ENCODE measurements at regions not wholly inside any gene's neighbourhood (a gene's known extent, or its start where the extent isn't known, plus 50 kb on each side); places are given as distances from the start of the nearest gene placed in this dataset.
A peak's percentile ranks its signal among the peaks of the same experiment; 100 is the strongest.

GRCh38 chr12:124685689-124686369 lies 118.4 kb upstream of the NCOR2 start (continued):
- TF ChIP-seq USF2 (IDR thresholded peaks at IDR 0.05), result no peak
- no peak for TF ChIP-seq NR3C1 (IDR thresholded peaks at IDR 0.05)

GRCh38 chr12:124684971-124685688 lies 117.7 kb upstream of the NCOR2 start:
- Histone ChIP-seq H3K4me1 (peaks cover 66% of the 10 kb centered on the region), H3K4me2 (peak overlapping the region; percentile 71), H3K27ac (peak overlapping the region; percentile 87 to 96), H3K9me3 (no peaks in the 10 kb centered on the region), H3K4me3 (no peak overlapping the region)
- ChIA-PET CTCF (interaction anchor here (0.7 to 3.2 kb wide), 8 partner anchors 11 to 648 kb away, joined by 3 to 11 read pairs (median 4); no protein-coding TSS in a partner anchor), POLR2A (no interaction called here)
- peak in 1 of 2 experiments; percentile 43 for DNase-seq (ENCODE audit: low read depth in 1 of 2, low spot score in 1 of 2)
- WGBS (ENCODE audit: missing lambda C conversion rate), result 55% methylated on average over 18 of the region's 18 CpGs
- TF ChIP-seq ELK1 (IDR thresholded peaks at IDR 0.05; ENCODE audit: low read depth, low read length), result no peak
- TF ChIP-seq FOSL2 (IDR thresholded peaks at IDR 0.05), result no peak
- peak; percentile 58; the same call in 1 of the 2 replicates for TF ChIP-seq FOSL2 (CRISPR knock-in tag; IDR thresholded peaks at IDR 0.05)
- TF ChIP-seq ZFP36 (IDR thresholded peaks at IDR 0.05; ENCODE audit: borderline replicate concordance, partially characterized antibody), result no peak
- no peak for FAIRE-seq
- peak in 1 of 2 experiments; percentile 3; a peak in 3 of 6 replicates for ATAC-seq

GRCh38 chr12:124684496-124684895 lies 117.1 kb upstream of the NCOR2 start:
- Histone ChIP-seq H3K27ac (peak overlapping the region; percentile 87 to 96), H3K4me2 (peak overlapping the region; percentile 71), H3K9me3 (no peaks in the 10 kb centered on the region), H3K4me3 (no peak overlapping the region), H3K4me1 (peaks cover 72% of the 10 kb centered on the region)
- ChIA-PET POLR2A (no interaction called here), CTCF (interaction anchor here (0.7 to 3.2 kb wide), 7 partner anchors 12 to 647 kb away, joined by 3 to 11 read pairs (median 3); no protein-coding TSS in a partner anchor)
- DNase-seq (ENCODE audit: low read depth in 1 of 2, low spot score in 1 of 2) (no peak), ATAC-seq (peak in 1 of 2 experiments; percentile 1; a peak in 3 of 6 replicates), FAIRE-seq (no peak)
- TF ChIP-seq ZSCAN20 (CRISPR knock-in tag; IDR thresholded peaks at IDR 0.05), result no peak
- TF ChIP-seq JUNB (IDR thresholded peaks at IDR 0.05), result no peak
- no peak for TF ChIP-seq EP300 (IDR thresholded peaks at IDR 0.05)
- no peak for TF ChIP-seq MYC (IDR thresholded peaks at IDR 0.05; ENCODE audit: borderline replicate concordance, low read length)
- TF ChIP-seq TFCP2L1 (CRISPR knock-in tag; IDR thresholded peaks at IDR 0.05), result no peak
- no peak for TF ChIP-seq BHLHE40 (IDR thresholded peaks at IDR 0.05; ENCODE audit: low read depth, low read length)
- no peak for TF ChIP-seq NPAS2 (CRISPR knock-in tag; IDR thresholded peaks at IDR 0.05; ENCODE audit: borderline replicate concordance)
- 52% methylated on average over 7 of the region's 7 CpGs for WGBS (ENCODE audit: missing lambda C conversion rate)

- POLR2A ChIA-PET, result interaction anchor here (1.0 to 1.2 kb wide), 2 partner anchors 20 to 65 kb away, joined by 3 read pairs; no protein-coding TSS in a partner anchor
- 42% methylated on average over 16 of the region's 16 CpGs for WGBS (ENCODE audit: missing lambda C conversion rate)
- ATAC-seq, result peak in 1 of 2 experiments; percentile 61; a peak in 3 of 6 replicates
- no peak for TF ChIP-seq NFE2L2 (conservative IDR thresholded peaks at IDR 0.05; ENCODE audit: low read length)
- no peak for TF ChIP-seq MAFK (IDR thresholded peaks at IDR 0.05; ENCODE audit: partially characterized antibody)
- TF ChIP-seq NPAS2 (CRISPR knock-in tag; IDR thresholded peaks at IDR 0.05; ENCODE audit: borderline replicate concordance), result no peak
- TF ChIP-seq CHD4 (IDR thresholded peaks at IDR 0.05; ENCODE audit: borderline replicate concordance), result no peak; the same call in 1 of the 2 replicates
- no peak for TF ChIP-seq HOXB13 (CRISPR knock-in tag; IDR thresholded peaks at IDR 0.05; ENCODE audit: low read depth)
- no peak for TF ChIP-seq TP53 (CRISPR knock-in tag; IDR thresholded peaks at IDR 0.05)
- no peak for TF ChIP-seq HES2 (IDR thresholded peaks at IDR 0.05)
- no peak for TF ChIP-seq FOXS1 (CRISPR knock-in tag; IDR thresholded peaks at IDR 0.05)
- no peak for TF ChIP-seq POLR2A (IDR thresholded peaks at IDR 0.05; ENCODE audit: low read length)
- TF ChIP-seq SREBF2 (IDR thresholded peaks at IDR 0.05), result no peak
- no peak for TF ChIP-seq ZFP36 (IDR thresholded peaks at IDR 0.05; ENCODE audit: borderline replicate concordance, partially characterized antibody)
- TF ChIP-seq BCL3 (IDR thresholded peaks at IDR 0.05), result no peak
- no peak for TF ChIP-seq RARB (CRISPR knock-in tag; IDR thresholded peaks at IDR 0.05)
- no peak for TF ChIP-seq CEBPB (IDR thresholded peaks at IDR 0.05)
- TF ChIP-seq KDM1A (IDR thresholded peaks at IDR 0.05; ENCODE audit: low read depth), result peak; percentile 86
- TF ChIP-seq FOSL2 (IDR thresholded peaks at IDR 0.05), result no peak
- no peak for TF ChIP-seq FOSL2 (CRISPR knock-in tag; IDR thresholded peaks at IDR 0.05)
These were observed 116.0 kb upstream of the NCOR2 start for GRCh38 chr12:124683152-124684124.

More at GRCh38 chr12:124683152-124684124, 116.0 kb upstream of the NCOR2 start:
- Histone ChIP-seq H3K9me3 (no peaks in the 10 kb centered on the region), H3K27ac (peak overlapping the region; percentile 87 to 96), H3K4me2 (peak overlapping the region; percentile 69), H3K4me3 (no peak overlapping the region), H3K4me1 (peaks cover 77% of the 10 kb centered on the region)
- CTCF ChIA-PET, result interaction anchor here (0.9 to 4.2 kb wide), 5 partner anchors 33 to 230 kb away, joined by 3 to 19 read pairs (median 3); no protein-coding TSS in a partner anchor
- DNase-seq (ENCODE audit: low read depth in 1 of 2, low spot score in 1 of 2) (peak; percentile 68 to 87), FAIRE-seq (no peak)

All from A549 (cell line).